H1 (cell line): ENCODE measurements at regions not wholly inside any gene's neighbourhood (a gene's known extent, or its start where the extent isn't known, plus 50 kb on each side); places are given as distances from the start of the nearest gene placed in this dataset.

ENCODE experiments used
- CTCF ChIA-PET: fragments of 300-600 bp; sonication (Branson Sonifier 250); formaldehyde crosslinking; loops from one replicate; lab custom pipeline; 2021; ENCODE audit not compliant: partially characterized antibody; lab: Charles Lee
- POLR2A ChIA-PET: fragments of 300-600 bp; sonication (Branson Sonifier 250); formaldehyde crosslinking; loops from one replicate; lab custom pipeline; 2021; ENCODE audit warnings: inconsistent platforms; ENCODE audit not compliant: partially characterized antibody; lab: Charles Lee
- DNase-seq, 2 experiments: peaks; one replicate each; pipeline versions ENCODE4 v3.0.0 to v3.0.0-alpha.2; 2010 to 2022; ENCODE audit warnings: low spot score in 2 of 2, low read depth in 1 of 2, mixed read lengths in 1 of 2
- FAIRE-seq: peaks from 2 replicates; lab custom pipeline; 2011; peaks lifted over from hg19 to GRCh38; lab: Jason Lieb, UNC
- H2AFZ ChIP-seq: 2 replicates; pipeline ENCODE4 v1.8.1; 2012; ENCODE audit warnings: low read length, inconsistent platforms
- H2AK5ac ChIP-seq: 2 replicates; pipeline ENCODE4 v1.6.1; 2013; ENCODE audit warnings: low read depth, low read length
- H2BK120ac ChIP-seq: replicated peaks from 2 replicates; pipeline ENCODE3; 2013; ENCODE audit warnings: low read depth, low read length, inconsistent platforms
- H2BK12ac ChIP-seq: 2 replicates; pipeline ENCODE4 v1.6.1; 2013; ENCODE audit warnings: low read depth, low read length
- H2BK15ac ChIP-seq: 2 replicates; pipeline ENCODE4 v1.6.1; 2013; ENCODE audit warnings: low read length
- H2BK20ac ChIP-seq: 2 replicates; pipeline ENCODE4 v1.6.1; 2013; ENCODE audit warnings: low read length
- H2BK5ac ChIP-seq: 2 replicates; pipeline ENCODE4 v1.6.1; 2013; ENCODE audit warnings: low read depth, low read length
- H3K14ac ChIP-seq: 2 replicates; pipeline ENCODE4 v1.6.1; 2013; ENCODE audit warnings: inconsistent platforms; ENCODE audit not compliant: insufficient read length
- H3K18ac ChIP-seq: 2 replicates; pipeline ENCODE4 v1.6.1; 2013; ENCODE audit warnings: low read length; ENCODE audit errors: extremely low read depth
- H3K23ac ChIP-seq: 2 replicates; pipeline ENCODE4 v1.6.1; 2013; ENCODE audit warnings: inconsistent platforms; ENCODE audit not compliant: insufficient read length
- H3K23me2 ChIP-seq: 2 replicates; pipeline ENCODE4 v1.6.1; 2013; ENCODE audit warnings: low read depth, low read length
- H3K27ac ChIP-seq: 2 replicates; pipeline ENCODE4 v1.6.1; 2011; ENCODE audit warnings: low read depth, low read length, inconsistent platforms
- H3K27me3 ChIP-seq, 4 experiments: replicated peaks in 1 of 4; 1 replicate in 1 of 4; 2 replicates in 3 of 4; pipeline versions ENCODE4 v1.6.1 to v1.8.1; 2011 to 2013; ENCODE audit warnings: low read length in 3 of 4, mild to moderate bottlenecking in 3 of 4, inconsistent platforms in 2 of 4, mixed read lengths in 2 of 4, moderate library complexity in 1 of 4; ENCODE audit not compliant: control insufficient read depth in 3 of 4, insufficient read depth in 3 of 4; ENCODE audit errors: extremely low read depth in 1 of 4
- H3K36me3 ChIP-seq, 4 experiments: 2 replicates each; pipeline versions ENCODE4 v1.6.1 to v1.8.1; 2011 to 2013; ENCODE audit warnings: mild to moderate bottlenecking in 4 of 4, low read length in 3 of 4, moderate library complexity in 2 of 4, control low read depth in 1 of 4, inconsistent platforms in 1 of 4; ENCODE audit not compliant: insufficient read depth in 4 of 4, control insufficient read depth in 2 of 4
- H3K4ac ChIP-seq: replicated peaks from 2 replicates; pipeline ENCODE3; 2013; ENCODE audit warnings: low read length, low read depth, mixed read lengths, inconsistent platforms; ENCODE audit not compliant: insufficient read length
- H3K4me1 ChIP-seq, 4 experiments: replicated peaks in 1 of 4; 1 replicate in 1 of 4; 2 replicates in 3 of 4; pipeline versions ENCODE4 v1.6.1 to v1.8.1; 2011 to 2013; ENCODE audit warnings: low read length in 3 of 4, inconsistent platforms in 2 of 4, mixed read lengths in 1 of 4; ENCODE audit not compliant: insufficient read depth in 4 of 4, control insufficient read depth in 3 of 4
- H3K4me2 ChIP-seq, 2 experiments: 2 replicates each; pipeline versions ENCODE4 v1.6.1 to v1.8.1; 2011 to 2013; ENCODE audit warnings: low read depth in 2 of 2, low read length in 2 of 2, control low read depth in 1 of 2, inconsistent platforms in 1 of 2, mild to moderate bottlenecking in 1 of 2; ENCODE audit not compliant: insufficient read depth in 1 of 2
- H3K4me3 ChIP-seq, 4 experiments: fragments of 200-600, 300-600 bp in 1 of 4; sonication (generic), shearing (Covaris generic), sonication (Bioruptor Twin) in 1 of 4; 2 replicates each; pipeline versions ENCODE4 v1.5.1 to v1.8.1; 2011 to 2016; ENCODE audit warnings: low read length in 4 of 4, low read depth in 3 of 4, control low read depth in 2 of 4, inconsistent platforms in 2 of 4, mild to moderate bottlenecking in 2 of 4, mixed read lengths in 1 of 4, moderate library complexity in 1 of 4; ENCODE audit not compliant: insufficient read depth in 2 of 4; ENCODE audit errors: extremely low read depth in 1 of 4
- H3K56ac ChIP-seq: replicated peaks from 2 replicates; pipeline ENCODE3; 2013; ENCODE audit warnings: low read depth, mild to moderate bottlenecking, mixed read lengths, low read length, inconsistent platforms; ENCODE audit not compliant: insufficient read length
- H3K79me1 ChIP-seq: 2 replicates; pipeline ENCODE4 v1.6.1; 2013; ENCODE audit warnings: low read depth, low read length, control low read depth
- H3K79me2 ChIP-seq, 2 experiments: 2 replicates each; pipeline versions ENCODE4 v1.6.1 to v1.8.1; 2012 to 2013; ENCODE audit warnings: low read length in 2 of 2, mild to moderate bottlenecking in 2 of 2, inconsistent platforms in 1 of 2; ENCODE audit not compliant: insufficient read depth in 2 of 2, control insufficient read depth in 1 of 2
- H3K9ac ChIP-seq, 4 experiments: replicated peaks in 1 of 4; 1 replicate in 1 of 4; 2 replicates in 3 of 4; pipeline versions ENCODE4 v1.6.1 to v1.8.1; 2011 to 2013; ENCODE audit warnings: low read depth in 3 of 4, low read length in 3 of 4, control low read depth in 2 of 4, mild to moderate bottlenecking in 2 of 4, moderate library complexity in 2 of 4, inconsistent platforms in 1 of 4; ENCODE audit errors: extremely low read depth in 1 of 4
- H3K9me3 ChIP-seq, 2 experiments: 2 replicates each; pipeline versions ENCODE4 v1.6.1 to v1.8.1; 2012 to 2013; ENCODE audit warnings: mild to moderate bottlenecking in 2 of 2, moderate library complexity in 2 of 2, control low read depth in 1 of 2, inconsistent platforms in 1 of 2, low read depth in 1 of 2, low read length in 1 of 2, mixed read lengths in 1 of 2; ENCODE audit not compliant: insufficient read depth in 2 of 2
- H4K20me1 ChIP-seq, 2 experiments: replicated peaks in 1 of 2; 2 replicates each; pipeline versions ENCODE3 to v1.8.1; 2011 to 2013; ENCODE audit warnings: inconsistent platforms in 2 of 2, low read length in 2 of 2, mild to moderate bottlenecking in 1 of 2; ENCODE audit not compliant: insufficient read depth in 2 of 2, control insufficient read depth in 1 of 2
- H4K5ac ChIP-seq: 2 replicates; pipeline ENCODE4 v1.6.1; 2013; ENCODE audit warnings: low read length, low read depth, mixed read lengths, inconsistent platforms; ENCODE audit not compliant: insufficient read length
- H4K8ac ChIP-seq: 2 replicates; pipeline ENCODE4 v1.8.0; 2013; ENCODE audit warnings: mild to moderate bottlenecking, moderate library complexity, low read length, inconsistent platforms; ENCODE audit not compliant: insufficient read depth; ENCODE audit errors: extremely low read depth
- H4K91ac ChIP-seq: replicated peaks from 2 replicates; pipeline ENCODE3; 2013; ENCODE audit warnings: low read length, mixed read lengths, inconsistent platforms; ENCODE audit not compliant: insufficient read length
- BCL11A ChIP-seq, 2 experiments: IDR thresholded peaks; one replicate each; pipeline ENCODE4 v1.6.1; 2011; ENCODE audit warnings: low read depth in 2 of 2, low read length in 2 of 2, mild to moderate bottlenecking in 2 of 2
- BRCA1 ChIP-seq: IDR thresholded peaks from 2 replicates; pipeline ENCODE4 v1.6.1; 2012; ENCODE audit warnings: low read depth, low read length, improper control_type of control experiment
- CREB1 ChIP-seq: IDR thresholded peaks from 2 replicates; pipeline ENCODE4 v1.6.1; 2012; ENCODE audit warnings: inconsistent platforms
- CTBP2 ChIP-seq: IDR thresholded peaks from 2 replicates; pipeline ENCODE4 v1.7.0; 2011; ENCODE audit warnings: borderline replicate concordance, mild to moderate bottlenecking, moderate library complexity, mixed read lengths, low read length; ENCODE audit not compliant: insufficient read depth, insufficient read length
- GTF2F1 ChIP-seq: IDR thresholded peaks from 2 replicates; pipeline ENCODE4 v1.6.1; 2012; ENCODE audit warnings: low read depth, low read length, improper control_type of control experiment, borderline replicate concordance
- POU5F1 ChIP-seq: IDR thresholded peaks from 2 replicates; pipeline ENCODE4 v1.6.1; 2011; ENCODE audit warnings: low read depth, mild to moderate bottlenecking, low read length, moderate library complexity
- YY1 ChIP-seq: IDR thresholded peaks from 2 replicates; pipeline ENCODE4 v1.6.1; 2011; ENCODE audit warnings: low read depth, mild to moderate bottlenecking, low read length
- ZNF274 ChIP-seq: IDR thresholded peaks from 2 replicates; pipeline ENCODE4 v1.7.0; 2012; ENCODE audit warnings: low read length, borderline replicate concordance; ENCODE audit errors: extremely low read depth

DNA sequence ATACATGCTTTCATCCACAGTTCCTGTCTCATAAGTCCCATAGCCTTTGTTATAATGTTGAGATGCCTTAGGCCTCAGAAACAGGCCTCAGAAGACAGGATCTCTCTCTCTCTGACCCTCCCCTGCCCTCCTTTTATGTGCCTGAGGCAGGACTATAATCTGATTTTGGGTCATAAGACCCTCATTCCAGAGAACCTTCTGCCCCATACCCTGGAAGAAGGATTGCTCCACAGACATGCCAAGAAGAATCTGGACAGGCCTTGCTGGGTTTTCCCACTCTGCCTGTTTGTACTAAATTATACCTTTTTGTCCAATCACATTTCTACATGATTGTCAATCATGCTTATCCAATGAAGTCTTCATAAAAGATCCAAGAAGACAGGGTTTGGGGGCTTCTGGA, 57.2 kb upstream of the MME start:
- Histone ChIP-seq H2AFZ (no peak overlapping the region), H4K20me1 (no peaks in the 10 kb centered on the region), H3K56ac (no peak overlapping the region), H4K5ac (no peak overlapping the region), H3K27ac (no peak overlapping the region), H3K4me3 (no peak overlapping the region), H2BK5ac (no peak overlapping the region), H3K23ac (no peak overlapping the region), H3K14ac (no peak overlapping the region), H3K79me2 (no peaks in the 10 kb centered on the region), H3K18ac (no peak overlapping the region), H3K4ac (no peak overlapping the region), H2BK20ac (no peak overlapping the region), H3K9ac (no peak overlapping the region), H2BK12ac (no peak overlapping the region), H4K8ac (no peak overlapping the region), H3K4me2 (no peak overlapping the region), H2BK15ac (no peak overlapping the region), H3K23me2 (no peaks in the 10 kb centered on the region), H2AK5ac (no peak overlapping the region), H3K36me3 (no peaks in the 10 kb centered on the region), H3K79me1 (no peaks in the 10 kb centered on the region), H2BK120ac (no peak overlapping the region), H3K27me3 (no peaks in the 10 kb centered on the region), H3K4me1 (peaks cover 2 to 7% (median 3%) of the 10 kb centered on the region in 4 experiments; a peak in 4 of 7 replicates), H4K91ac (no peak overlapping the region), H3K9me3 (no peaks in the 10 kb centered on the region)
- ChIA-PET POLR2A (interaction anchor here (0.6 kb wide), 1 partner anchor 10 kb away, joined by 3 read pairs; no protein-coding TSS in a partner anchor), CTCF (no interaction called here)
- TF ChIP-seq BCL11A (IDR thresholded peaks at IDR 0.05; ENCODE audit: low read depth in 2 of 2, low read length in 2 of 2) (no peak), GTF2F1 (no peak), CREB1 (no peak), BRCA1 (no peak), POU5F1 (no peak), ZNF274 (no peak), CTBP2 (no peak), YY1 (no peak)
- no peak for DNase-seq
- no peak for FAIRE-seq
